Stimulated activated CD8-positive, alpha-beta memory T cell treated with anti-CD3 and anti-CD28 coated beads, Interleukin-4, amount 100 ng/mL, for 24 hours (primary cell): ENCODE measurements at regions not wholly inside any gene's neighbourhood (a gene's known extent, or its start where the extent isn't known, plus 50 kb on each side); places are given as distances from the start of the nearest gene placed in this dataset.
"Not testable (repeated sequence)": the region's sequence is repeated elsewhere in the genome, so short reads cannot be mapped to it uniquely, and the experiment has no call there.

Source experiments
- DNase-seq: peaks from one replicate; pipeline ENCODE4 v3.0.0-alpha.2; 2020; ENCODE audit warnings: low read depth

DNA sequence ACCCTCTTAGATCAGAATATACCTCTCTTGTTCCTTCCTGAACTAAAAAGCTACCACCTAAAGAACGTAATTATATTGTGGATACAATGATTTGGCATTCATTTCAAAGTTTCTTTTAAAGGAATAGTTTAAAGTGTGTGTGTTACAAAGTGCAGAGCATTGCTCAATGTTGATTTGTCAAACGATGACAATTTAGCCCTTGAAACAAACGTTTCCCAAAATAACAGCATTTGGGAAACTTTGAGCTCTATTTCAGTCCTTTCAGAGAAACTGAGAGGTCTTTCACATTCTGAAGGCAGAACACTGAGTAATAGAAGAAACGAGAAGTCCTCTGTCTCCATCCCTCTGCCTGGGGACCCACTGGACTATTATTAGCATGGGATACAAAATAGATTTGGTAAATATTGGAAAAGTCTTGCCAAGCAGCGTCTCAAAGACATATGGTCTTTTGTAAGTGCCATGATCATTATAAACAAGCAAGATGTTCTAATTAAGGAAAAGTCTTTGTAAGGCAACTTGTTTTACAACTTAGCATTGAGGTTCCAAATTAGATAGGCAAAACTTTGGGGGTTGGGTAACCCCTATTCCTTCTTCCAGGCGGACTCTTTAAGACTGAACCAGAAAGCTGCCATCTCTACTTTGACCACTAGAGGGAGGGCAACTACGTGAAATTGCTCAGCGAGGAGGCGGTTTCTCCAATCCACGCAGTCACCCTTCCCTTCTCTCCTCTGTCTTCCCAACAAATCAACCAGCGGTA, 208.8 kb downstream of the RNF144B start:
- DNase-seq, result peak; percentile 11

DNA sequence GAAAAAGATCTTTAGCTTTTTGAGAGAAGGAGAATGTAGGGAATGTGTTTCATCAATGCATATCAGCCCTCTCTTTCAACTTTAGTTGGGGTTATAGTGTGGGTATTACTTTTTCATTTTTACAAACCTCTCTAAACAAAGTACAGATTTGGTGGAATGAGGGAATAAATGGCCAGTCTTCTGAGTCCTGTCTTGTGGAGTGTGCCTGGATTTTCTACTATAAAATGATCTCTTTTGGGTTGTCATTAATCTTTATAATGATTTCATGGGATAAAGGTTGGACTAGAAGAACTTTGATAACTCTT, 209.3 kb downstream of the RNF144B start:
- no peak for DNase-seq

GRCh38 chr6:18598551-18599264, 211.6 kb downstream of the RNF144B start:
- no peak for DNase-seq

GRCh38 chr6:18600255-18600654, 213.1 kb downstream of the RNF144B start:
- DNase-seq, result no peak

GRCh38 chr6:18601516-18602020, 214.4 kb downstream of the RNF144B start:
- no peak for DNase-seq

GRCh38 chr6:18602931-18603330, 215.8 kb downstream of the RNF144B start:
- DNase-seq, result no peak

GRCh38 chr6:18603361-18603760, 216.2 kb downstream of the RNF144B start:
- no peak for DNase-seq

DNA sequence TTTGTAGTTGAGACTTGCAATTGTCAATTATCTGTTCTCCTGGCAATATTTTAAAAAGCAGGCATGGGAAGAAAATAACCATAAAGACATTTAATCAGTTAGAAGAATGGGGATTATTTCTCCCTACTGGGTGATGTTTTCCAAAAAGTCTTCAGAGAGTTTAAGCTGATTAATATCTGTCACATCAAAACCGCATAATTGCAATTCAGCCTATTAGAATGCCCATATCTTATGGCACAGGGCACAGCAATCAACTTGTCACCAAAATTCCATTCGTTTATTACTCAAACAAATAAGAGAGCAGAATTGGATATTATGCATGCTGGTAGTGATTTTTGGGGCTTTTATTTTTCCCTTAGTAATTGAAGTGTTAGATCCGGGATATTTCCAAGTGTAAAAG, 218.7 kb downstream of the RNF144B start:
- DNase-seq, result no peak

GRCh38 chr6:18609715-18610114, 222.6 kb downstream of the RNF144B start:
- DNase-seq, result no peak

DNA sequence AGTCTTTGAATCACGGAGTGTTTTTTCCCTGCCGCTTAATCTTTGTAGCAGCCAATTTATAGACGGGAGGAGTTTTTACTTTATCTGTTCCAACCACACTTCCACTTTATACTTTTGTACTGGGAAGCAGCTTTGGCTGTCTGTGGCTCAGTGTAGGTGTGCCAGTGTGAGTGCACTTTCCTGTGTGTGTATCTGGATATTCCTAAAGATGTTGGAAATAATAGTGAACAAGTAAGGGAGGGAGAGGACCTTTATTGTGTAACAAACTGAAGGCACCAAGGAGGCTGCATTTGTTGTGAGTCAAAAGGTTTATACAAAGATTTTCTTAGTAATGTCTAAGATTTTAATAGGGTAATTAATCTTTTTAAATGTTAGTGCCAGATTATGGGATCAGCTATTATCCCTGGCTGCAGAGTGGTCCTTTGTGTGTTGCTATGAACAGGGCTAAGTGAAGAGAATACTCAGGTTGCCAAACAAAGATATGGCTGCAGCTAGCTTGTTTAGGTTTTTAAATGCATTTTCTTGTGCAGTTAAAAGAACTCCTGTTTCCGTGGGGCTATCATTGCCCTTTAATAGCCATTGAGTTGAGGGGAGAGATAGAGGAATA, 226.3 kb downstream of the RNF144B start:
- no peak for DNase-seq

- DNase-seq, result no peak
These were observed 242.4 kb downstream of the RNF144B start for GRCh38 chr6:18629571-18629970.

- no peak for DNase-seq
These were observed 245.7 kb downstream of the RNF144B start for GRCh38 chr6:18632670-18633410.

GRCh38 chr6:18634912-18635311, 247.8 kb downstream of the RNF144B start:
- DNase-seq, result no peak

DNA sequence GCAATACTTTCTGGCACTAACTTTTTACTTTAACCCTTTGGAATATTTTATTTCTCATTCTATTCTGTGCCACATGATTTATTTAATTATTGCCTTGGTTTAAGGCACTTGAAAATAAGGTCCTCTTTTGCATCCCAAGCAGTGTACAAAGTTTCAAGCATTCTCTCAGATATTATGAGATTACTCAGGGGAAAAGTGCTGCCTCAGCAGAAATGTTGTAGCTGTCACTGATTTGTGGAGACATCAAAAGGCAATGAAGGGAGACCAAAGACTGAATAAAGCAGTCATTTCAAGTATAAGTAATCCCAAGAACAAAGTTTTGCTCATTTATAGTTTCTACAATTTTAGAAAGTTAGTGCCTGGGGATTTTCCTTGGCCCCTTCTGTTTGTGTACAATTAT, 253.0 kb downstream of the RNF144B start:
- DNase-seq, result no peak

DNA sequence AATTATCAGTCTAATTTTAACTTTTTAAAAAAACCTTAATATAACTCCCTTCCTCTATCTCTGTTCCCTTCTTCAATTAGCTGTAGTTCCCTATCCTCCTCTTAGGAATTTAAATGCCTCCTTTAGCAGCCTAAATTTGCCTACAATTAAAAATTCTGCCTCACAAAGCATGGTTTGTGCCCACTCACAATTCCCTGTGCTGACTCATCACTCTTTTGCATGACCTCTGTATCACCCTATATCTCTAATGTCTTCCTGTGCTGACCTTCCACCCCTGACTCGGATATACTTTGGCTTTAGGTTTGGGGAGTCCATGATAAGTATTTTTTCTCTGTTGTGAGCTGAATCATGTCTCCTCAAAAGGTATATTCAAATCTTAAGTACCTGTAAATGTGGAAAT, 253.6 kb downstream of the RNF144B start:
- DNase-seq, result no peak

DNA sequence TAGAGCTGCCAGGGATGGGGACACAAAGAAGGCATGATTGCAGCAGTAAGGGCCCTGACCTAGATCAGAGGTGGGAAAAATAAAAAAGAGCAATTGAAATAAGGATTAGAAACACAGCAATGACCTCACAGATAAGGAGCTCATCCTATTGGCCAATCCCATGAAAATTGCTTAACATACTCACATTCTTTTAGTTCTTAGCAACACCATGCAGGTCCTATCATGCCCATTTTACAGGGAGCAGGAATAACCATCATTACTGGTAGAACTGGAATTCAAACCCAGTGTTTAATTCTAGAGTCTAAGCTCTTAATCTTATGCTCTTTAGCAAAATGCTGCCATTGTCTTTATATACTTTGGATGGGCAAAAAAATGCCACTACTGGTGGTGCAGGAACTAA, 267.7 kb downstream of the RNF144B start:
- DNase-seq, result no peak

DNA sequence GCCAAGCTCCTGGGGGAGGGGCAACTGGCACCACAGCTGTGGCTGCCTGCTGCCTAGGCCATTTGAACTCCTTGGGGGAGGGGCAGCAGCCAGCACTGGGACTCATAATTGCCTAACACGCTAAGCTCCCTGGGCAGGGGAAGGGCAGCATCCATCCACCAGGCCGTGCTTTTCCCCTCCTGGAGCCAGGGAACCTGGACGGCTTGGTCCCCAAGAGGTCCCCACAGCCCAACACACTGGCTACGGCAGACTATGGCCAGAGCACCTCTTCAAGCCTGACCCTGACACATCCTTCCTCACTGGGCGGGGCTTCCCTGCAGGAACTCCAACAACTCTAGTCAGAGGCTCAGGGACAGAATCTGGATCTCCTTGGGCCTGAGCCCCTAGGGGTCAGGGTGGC, 269.4 kb downstream of the RNF144B start:
- DNase-seq, result no peak

GRCh38 chr6:18659994-18660393, 272.8 kb downstream of the RNF144B start:
- DNase-seq, result not testable (repeated sequence)

- DNase-seq, result no peak
These were observed 275.9 kb downstream of the RNF144B start for GRCh38 chr6:18663011-18663410.

DNA sequence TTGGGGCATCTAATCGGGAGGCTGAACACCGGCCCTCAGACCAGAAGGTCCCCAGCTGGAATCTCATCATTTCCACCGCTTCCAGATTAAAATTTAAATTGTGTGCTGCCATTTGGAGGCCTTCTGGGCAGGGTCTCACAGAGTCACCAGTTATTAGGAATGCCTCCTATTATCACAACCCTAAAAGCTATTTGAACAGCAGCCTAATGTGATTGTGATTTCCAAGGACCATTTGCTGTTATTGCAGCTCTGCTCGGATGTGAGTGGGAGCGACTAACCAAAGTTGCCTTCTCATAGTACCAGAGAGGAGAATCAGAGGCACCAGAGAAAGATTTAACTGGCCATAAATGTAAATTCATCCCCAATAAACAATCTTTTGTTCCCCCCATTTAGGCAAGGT, 277.3 kb downstream of the RNF144B start:
- no peak for DNase-seq

- DNase-seq, result no peak
These were observed 280.5 kb downstream of the RNF144B start for GRCh38 chr6:18667612-18668011.

- DNase-seq, result no peak
These were observed 281.8 kb downstream of the RNF144B start for GRCh38 chr6:18668994-18669393.

- DNase-seq, result no peak
These were observed 285.7 kb downstream of the RNF144B start for GRCh38 chr6:18672852-18673251.
